LoVo (cell line): ENCODE measurements at regions not wholly inside any gene's neighbourhood (a gene's known extent, or its start where the extent isn't known, plus 50 kb on each side); places are given as distances from the start of the nearest gene placed in this dataset.

ENCODE experiments used
- DNase-seq: peaks from one replicate; pipeline ENCODE4 v3.0.0-alpha.2; 2016; ENCODE audit warnings: low spot score

- DNase-seq, result no peak
Measured at GRCh38 chr6:95780037-95780436, 202.7 kb downstream of the MANEA start.

- no peak for DNase-seq
Measured at GRCh38 chr6:95784019-95784418, 206.7 kb downstream of the MANEA start.

GRCh38 chr6:95784869-95785268 lies 207.5 kb downstream of the MANEA start:
- DNase-seq, result no peak

- no peak for DNase-seq
Measured at GRCh38 chr6:95785785-95786184, 208.4 kb downstream of the MANEA start.

- no peak for DNase-seq
Measured at GRCh38 chr6:95786802-95787201, 209.5 kb downstream of the MANEA start.

- DNase-seq, result no peak
Measured at GRCh38 chr6:95790787-95791186, 213.5 kb downstream of the MANEA start.

GRCh38 chr6:95794749-95795148 lies 217.4 kb downstream of the MANEA start:
- no peak for DNase-seq

GRCh38 chr6:95795927-95796326 lies 218.6 kb downstream of the MANEA start:
- no peak for DNase-seq

- no peak for DNase-seq
Measured at GRCh38 chr6:95797054-95797453, 218.7 kb upstream of the FUT9 start.

- DNase-seq, result no peak
Measured at GRCh38 chr6:95802978-95803377, 212.8 kb upstream of the FUT9 start.

- no peak for DNase-seq
Measured at GRCh38 chr6:95803889-95804288, 211.9 kb upstream of the FUT9 start.

GRCh38 chr6:95804847-95805541 lies 210.8 kb upstream of the FUT9 start:
- DNase-seq, result no peak

GRCh38 chr6:95805699-95806098 lies 210.1 kb upstream of the FUT9 start:
- no peak for DNase-seq

- no peak for DNase-seq
Measured at GRCh38 chr6:95815389-95816056, 200.3 kb upstream of the FUT9 start.

GRCh38 chr6:95819461-95819860 lies 196.3 kb upstream of the FUT9 start:
- no peak for DNase-seq

GRCh38 chr6:95819939-95820338 lies 195.8 kb upstream of the FUT9 start:
- no peak for DNase-seq

GRCh38 chr6:95830859-95831557 lies 184.8 kb upstream of the FUT9 start:
- DNase-seq, result no peak

GRCh38 chr6:95837890-95838289 lies 177.9 kb upstream of the FUT9 start:
- DNase-seq, result no peak

- DNase-seq, result no peak
Measured at GRCh38 chr6:95841560-95841959, 174.2 kb upstream of the FUT9 start.

- no peak for DNase-seq
Measured at GRCh38 chr6:95846652-95847051, 169.1 kb upstream of the FUT9 start.

- no peak for DNase-seq
Measured at GRCh38 chr6:95847061-95847460, 168.7 kb upstream of the FUT9 start.

GRCh38 chr6:95848717-95849116 lies 167.1 kb upstream of the FUT9 start:
- no peak for DNase-seq

GRCh38 chr6:95856876-95857364 lies 158.9 kb upstream of the FUT9 start:
- no peak for DNase-seq
